ENCODE measurements at regions not wholly inside any gene's neighbourhood (a gene's known extent, or its start where the extent isn't known, plus 50 kb on each side); places are given as distances from the start of the nearest gene placed in this dataset.

DNA sequence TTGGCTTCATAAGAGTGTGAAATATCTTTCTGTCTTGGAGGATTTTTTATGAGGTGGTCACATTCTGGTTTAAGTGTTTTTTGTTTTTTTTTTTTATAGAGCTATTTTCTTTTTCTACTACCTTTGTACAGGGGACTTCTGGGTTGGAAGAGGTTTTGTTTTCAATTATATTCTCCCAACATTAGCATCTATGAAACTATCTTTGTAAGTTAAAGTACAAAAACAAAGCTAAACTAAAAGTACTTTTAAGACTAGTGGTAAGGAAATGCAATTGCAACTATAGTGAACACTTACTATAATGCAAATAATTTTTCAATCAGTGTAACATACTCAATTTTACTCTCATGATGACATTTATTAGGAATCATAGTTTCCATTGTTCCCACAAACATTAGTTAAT is 688.2 kb downstream of the SI start:
- Mint-ChIP-seq H3K36me3 (no peaks in the 10 kb centered on the region), H3K27me3 (no peaks in the 10 kb centered on the region), H3K4me3 (no peak overlapping the region), H3K4me1 (ENCODE audit: unreplicated experiment) (no peaks in the 10 kb centered on the region), H3K27ac (no peak overlapping the region), H3K9me3 (peaks cover 4% of the 10 kb centered on the region)
- DNase-seq (ENCODE audit: extremely low spot score, unreplicated experiment): no peak
- TF ChIP-seq, protein P1, sequence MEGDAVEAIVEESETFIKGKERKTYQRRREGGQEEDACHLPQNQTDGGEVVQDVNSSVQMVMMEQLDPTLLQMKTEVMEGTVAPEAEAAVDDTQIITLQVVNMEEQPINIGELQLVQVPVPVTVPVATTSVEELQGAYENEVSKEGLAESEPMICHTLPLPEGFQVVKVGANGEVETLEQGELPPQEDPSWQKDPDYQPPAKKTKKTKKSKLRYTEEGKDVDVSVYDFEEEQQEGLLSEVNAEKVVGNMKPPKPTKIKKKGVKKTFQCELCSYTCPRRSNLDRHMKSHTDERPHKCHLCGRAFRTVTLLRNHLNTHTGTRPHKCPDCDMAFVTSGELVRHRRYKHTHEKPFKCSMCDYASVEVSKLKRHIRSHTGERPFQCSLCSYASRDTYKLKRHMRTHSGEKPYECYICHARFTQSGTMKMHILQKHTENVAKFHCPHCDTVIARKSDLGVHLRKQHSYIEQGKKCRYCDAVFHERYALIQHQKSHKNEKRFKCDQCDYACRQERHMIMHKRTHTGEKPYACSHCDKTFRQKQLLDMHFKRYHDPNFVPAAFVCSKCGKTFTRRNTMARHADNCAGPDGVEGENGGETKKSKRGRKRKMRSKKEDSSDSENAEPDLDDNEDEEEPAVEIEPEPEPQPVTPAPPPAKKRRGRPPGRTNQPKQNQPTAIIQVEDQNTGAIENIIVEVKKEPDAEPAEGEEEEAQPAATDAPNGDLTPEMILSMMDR (conservative IDR thresholded peaks at IDR 0.05): peak; percentile 65

DNA sequence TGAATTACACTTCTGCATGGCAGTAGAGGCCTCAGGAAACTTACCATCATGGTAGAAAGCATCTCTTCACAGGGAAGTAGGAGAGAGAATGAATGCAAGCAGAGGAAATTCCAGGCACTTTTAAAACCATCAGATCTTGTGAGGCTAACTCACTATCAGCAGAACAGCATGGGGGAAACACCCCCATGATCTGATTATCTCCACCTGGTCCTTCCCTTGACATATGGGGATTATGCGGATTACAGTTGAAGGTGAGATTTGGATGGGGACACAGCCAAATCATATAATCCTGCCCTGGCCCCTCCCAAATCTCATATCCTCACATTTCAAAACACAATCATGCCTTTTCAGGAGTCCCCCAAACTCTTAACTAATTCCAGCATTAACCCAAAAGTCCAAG is 691.1 kb downstream of the SI start:
- Mint-ChIP-seq H3K4me1 (ENCODE audit: unreplicated experiment) (no peaks in the 10 kb centered on the region), H3K36me3 (no peaks in the 10 kb centered on the region), H3K27me3 (no peaks in the 10 kb centered on the region), H3K27ac (no peak overlapping the region), H3K9me3 (peaks cover 4% of the 10 kb centered on the region), H3K4me3 (no peak overlapping the region)
- TF ChIP-seq, protein P1 (conservative IDR thresholded peaks at IDR 0.05): no peak
- DNase-seq (ENCODE audit: extremely low spot score, unreplicated experiment): no peak

DNA sequence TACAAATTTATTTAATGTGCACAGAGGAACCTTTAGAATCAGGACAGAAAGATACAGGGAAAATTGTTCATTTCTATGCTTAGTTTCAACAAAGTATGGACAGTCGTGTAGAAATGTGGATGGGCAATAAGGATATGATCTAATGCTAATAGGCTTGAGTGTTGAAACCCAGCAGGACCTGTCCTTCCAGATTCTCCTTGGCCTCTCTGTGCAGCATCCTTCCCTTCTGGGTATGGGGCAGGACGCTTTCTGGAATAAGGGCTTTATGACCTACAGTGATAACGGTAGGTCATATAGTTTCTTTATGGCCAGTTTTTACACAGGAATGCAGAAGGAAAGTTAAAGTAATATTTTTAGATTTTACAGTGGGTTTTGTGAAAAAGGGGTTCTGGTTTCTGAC is 698.1 kb downstream of the SI start:
- H3K27me3 Mint-ChIP-seq: no peaks in the 10 kb centered on the region
- no peaks in the 10 kb centered on the region for H3K4me1 Mint-ChIP-seq (ENCODE audit: unreplicated experiment)
- H3K4me3 Mint-ChIP-seq: no peak overlapping the region
- H3K27ac Mint-ChIP-seq: no peak overlapping the region
- TF ChIP-seq, protein P1 (conservative IDR thresholded peaks at IDR 0.05): no peak
- no peaks in the 10 kb centered on the region for H3K9me3 Mint-ChIP-seq
- DNase-seq (ENCODE audit: extremely low spot score, unreplicated experiment): no peak
- H3K36me3 Mint-ChIP-seq: no peaks in the 10 kb centered on the region

DNA sequence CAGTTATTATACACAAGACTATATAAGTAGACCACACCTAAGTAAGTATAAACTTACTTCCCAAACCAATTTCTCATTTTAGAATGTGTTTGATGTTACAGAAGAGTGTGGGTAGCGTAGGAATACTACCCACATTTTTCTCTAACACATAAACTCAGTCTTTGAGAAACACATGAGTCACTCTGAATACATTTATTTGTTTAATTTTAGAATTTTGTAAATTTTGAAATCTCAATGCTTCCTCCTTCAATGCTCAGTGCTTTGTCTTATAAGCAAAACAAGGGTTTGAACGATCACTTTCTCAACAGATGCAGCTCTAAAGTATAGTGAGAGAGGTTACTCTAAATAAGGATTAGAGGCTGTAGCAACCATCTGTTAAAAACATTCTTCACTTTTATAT is 700.8 kb downstream of the SI start:
- Mint-ChIP-seq H3K27ac (no peak overlapping the region), H3K4me1 (ENCODE audit: unreplicated experiment) (no peaks in the 10 kb centered on the region), H3K36me3 (no peaks in the 10 kb centered on the region), H3K9me3 (no peaks in the 10 kb centered on the region), H3K27me3 (no peaks in the 10 kb centered on the region), H3K4me3 (no peak overlapping the region)
- no peak for DNase-seq (ENCODE audit: extremely low spot score, unreplicated experiment)
- TF ChIP-seq, protein P1 (conservative IDR thresholded peaks at IDR 0.05): no peak

DNA sequence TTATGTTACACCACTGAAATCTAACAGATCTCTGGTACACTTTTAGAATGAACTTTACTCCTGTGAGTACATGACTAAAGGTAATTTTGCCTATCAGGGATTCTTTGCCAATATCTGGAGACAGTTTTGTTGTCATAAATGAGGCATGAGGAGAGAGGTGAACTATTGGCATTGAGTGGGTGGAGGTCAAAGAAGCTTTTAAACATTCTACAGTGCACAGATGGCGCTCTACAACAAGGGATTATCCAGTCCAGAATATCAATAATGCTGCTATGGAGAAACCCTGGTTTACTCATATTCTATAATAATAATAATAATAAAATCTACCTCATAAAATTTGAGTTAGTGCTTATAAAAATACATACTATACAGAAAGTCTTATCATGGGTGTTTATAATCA is 702.3 kb downstream of the SI start:
- TF ChIP-seq, protein P1 (conservative IDR thresholded peaks at IDR 0.05): no peak
- Mint-ChIP-seq H3K27me3 (no peaks in the 10 kb centered on the region), H3K4me1 (ENCODE audit: unreplicated experiment) (no peaks in the 10 kb centered on the region), H3K36me3 (no peaks in the 10 kb centered on the region), H3K9me3 (no peaks in the 10 kb centered on the region), H3K4me3 (no peak overlapping the region), H3K27ac (no peak overlapping the region)
- DNase-seq (ENCODE audit: extremely low spot score, unreplicated experiment): no peak

DNA sequence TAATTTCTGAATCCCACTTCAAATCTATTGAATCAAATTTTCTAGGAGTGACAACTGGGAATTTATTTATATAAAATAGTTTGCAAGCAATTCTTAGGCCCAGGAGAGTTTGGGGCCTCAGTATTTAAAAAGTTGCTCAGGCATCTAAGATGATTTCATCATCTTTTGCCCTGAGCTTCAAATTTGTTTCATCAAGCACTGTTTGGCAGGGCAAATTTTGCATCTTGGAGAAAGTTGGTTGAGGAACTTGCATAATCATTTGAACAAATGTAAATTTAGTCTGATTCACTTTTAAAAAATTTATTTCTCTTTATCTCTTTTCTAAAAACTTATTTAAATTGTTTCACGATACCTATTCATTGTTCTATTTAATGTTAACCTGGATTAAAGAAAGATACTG is 702.8 kb downstream of the SI start:
- Mint-ChIP-seq H3K27me3 (no peaks in the 10 kb centered on the region), H3K4me1 (ENCODE audit: unreplicated experiment) (no peaks in the 10 kb centered on the region), H3K4me3 (no peak overlapping the region), H3K9me3 (no peaks in the 10 kb centered on the region), H3K27ac (no peak overlapping the region), H3K36me3 (no peaks in the 10 kb centered on the region)
- no peak for DNase-seq (ENCODE audit: extremely low spot score, unreplicated experiment)
- TF ChIP-seq, protein P1 (conservative IDR thresholded peaks at IDR 0.05): no peak
